ENCODE measurements at regions not wholly inside any gene's neighbourhood (a gene's known extent, or its start where the extent isn't known, plus 50 kb on each side); places are given as distances from the start of the nearest gene placed in this dataset.

DNA sequence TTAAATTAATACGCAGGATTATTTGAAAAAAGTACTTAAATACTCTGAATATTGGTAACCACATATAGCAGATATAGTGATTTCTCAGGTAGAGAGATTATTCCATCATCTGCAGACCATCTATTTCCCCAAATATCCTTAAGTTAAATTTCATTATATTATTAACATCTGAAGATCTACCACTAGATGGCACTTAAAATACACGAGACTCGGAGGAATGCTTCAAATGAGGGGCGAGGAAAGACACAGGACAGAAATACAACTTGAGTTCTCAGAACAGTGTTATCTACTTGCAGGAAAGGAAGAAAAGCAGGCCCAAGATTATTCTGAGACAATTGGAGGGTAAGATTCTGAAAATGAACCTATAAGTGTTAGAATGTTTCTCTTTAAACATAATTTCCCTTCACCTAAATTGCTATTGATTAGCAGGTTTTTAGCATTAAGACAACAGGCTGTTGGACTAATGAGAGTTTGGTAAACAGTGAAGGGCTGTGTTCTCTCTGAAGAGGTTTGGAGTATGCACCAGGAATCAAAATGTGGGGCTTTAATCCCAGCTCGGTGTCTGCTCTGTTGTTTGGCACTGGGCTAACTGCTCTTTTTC is 76.9 kb upstream of the GCFC2 start:
- Histone ChIP-seq H3K27ac (no peak overlapping the region), H3K27me3 (no peaks in the 10 kb centered on the region), H3K4me1 (ENCODE audit: control insufficient read depth in 1 of 2, insufficient read depth in 1 of 2, low read depth in 1 of 2, low read length in 1 of 2) (no peaks in the 10 kb centered on the region), H3K36me3 (no peaks in the 10 kb centered on the region), H3K4me3 (ENCODE audit: low read depth in 1 of 2, low read length in 1 of 2) (no peak overlapping the region), H3K9me3 (no peaks in the 10 kb centered on the region)
- TF ChIP-seq, protein P1, sequence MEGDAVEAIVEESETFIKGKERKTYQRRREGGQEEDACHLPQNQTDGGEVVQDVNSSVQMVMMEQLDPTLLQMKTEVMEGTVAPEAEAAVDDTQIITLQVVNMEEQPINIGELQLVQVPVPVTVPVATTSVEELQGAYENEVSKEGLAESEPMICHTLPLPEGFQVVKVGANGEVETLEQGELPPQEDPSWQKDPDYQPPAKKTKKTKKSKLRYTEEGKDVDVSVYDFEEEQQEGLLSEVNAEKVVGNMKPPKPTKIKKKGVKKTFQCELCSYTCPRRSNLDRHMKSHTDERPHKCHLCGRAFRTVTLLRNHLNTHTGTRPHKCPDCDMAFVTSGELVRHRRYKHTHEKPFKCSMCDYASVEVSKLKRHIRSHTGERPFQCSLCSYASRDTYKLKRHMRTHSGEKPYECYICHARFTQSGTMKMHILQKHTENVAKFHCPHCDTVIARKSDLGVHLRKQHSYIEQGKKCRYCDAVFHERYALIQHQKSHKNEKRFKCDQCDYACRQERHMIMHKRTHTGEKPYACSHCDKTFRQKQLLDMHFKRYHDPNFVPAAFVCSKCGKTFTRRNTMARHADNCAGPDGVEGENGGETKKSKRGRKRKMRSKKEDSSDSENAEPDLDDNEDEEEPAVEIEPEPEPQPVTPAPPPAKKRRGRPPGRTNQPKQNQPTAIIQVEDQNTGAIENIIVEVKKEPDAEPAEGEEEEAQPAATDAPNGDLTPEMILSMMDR (IDR thresholded peaks at IDR 0.05): no peak

DNA sequence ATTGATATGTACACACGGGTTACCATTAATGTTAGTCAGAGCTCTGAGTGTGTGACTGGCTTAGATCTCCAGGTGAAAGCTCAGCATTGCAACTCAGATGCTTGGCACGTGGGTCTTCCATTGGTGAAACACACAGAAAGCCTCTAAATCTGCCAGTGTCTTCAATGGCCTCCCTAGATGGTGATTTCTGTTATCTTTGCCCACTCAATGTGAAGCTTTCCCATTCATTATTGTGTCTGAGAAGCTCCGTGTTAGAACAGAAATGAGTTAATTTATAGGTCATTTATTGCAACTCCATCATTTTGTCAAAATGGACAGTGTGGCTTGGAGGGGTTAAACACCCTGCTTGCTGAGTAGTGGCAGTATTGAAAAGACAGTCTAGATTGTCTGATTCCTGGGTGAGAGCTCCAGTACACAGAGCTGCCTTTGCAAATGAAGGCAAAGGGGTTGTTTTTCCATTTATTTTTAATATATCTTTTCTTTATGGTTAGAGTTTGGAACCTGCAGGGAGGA is 64.7 kb upstream of the GCFC2 start:
- H3K36me3 ChIP-seq: no peaks in the 10 kb centered on the region
- H3K4me3 ChIP-seq (ENCODE audit: low read depth in 1 of 2, low read length in 1 of 2): no peak overlapping the region
- TF ChIP-seq, protein P1 (IDR thresholded peaks at IDR 0.05): no peak
- H3K27ac ChIP-seq: no peak overlapping the region
- no peaks in the 10 kb centered on the region for H3K9me3 ChIP-seq
- H3K4me1 ChIP-seq (ENCODE audit: control insufficient read depth in 1 of 2, insufficient read depth in 1 of 2, low read depth in 1 of 2, low read length in 1 of 2): no peaks in the 10 kb centered on the region
- H3K27me3 ChIP-seq: peaks cover 5% of the 10 kb centered on the region

DNA sequence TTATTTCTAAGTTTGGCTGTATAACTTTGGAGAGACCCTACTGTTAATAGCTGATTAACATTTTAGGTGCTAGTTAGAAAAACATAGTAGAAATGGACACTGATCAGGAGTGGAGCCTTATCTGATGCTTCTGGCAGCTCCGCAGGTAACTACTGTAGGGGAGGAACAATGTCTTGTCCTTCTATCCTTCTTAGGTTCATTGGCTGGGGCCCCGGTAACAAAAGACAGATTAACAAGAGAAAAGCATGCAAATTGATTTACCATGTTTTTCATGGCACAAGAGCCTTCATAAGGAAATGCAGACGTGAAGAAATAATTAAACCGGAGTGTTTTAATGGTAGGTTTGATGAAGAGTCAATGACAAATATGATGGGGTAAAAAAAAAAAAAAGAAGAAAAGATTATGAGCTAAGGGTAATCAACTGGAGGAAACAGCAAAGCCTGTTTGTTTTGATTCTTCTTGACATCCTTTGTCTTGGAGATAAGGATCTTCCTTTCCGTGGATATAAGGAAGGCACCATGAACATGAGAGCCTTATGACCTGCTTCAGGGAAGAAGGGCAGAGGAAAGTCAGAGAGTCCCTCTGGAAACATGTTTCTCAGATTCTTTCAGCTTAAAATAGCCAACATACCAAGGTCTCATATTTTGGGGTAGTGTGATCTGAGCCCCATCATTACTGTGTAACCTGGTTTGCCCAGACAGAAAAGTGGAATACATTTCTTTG is 62.4 kb upstream of the GCFC2 start:
- H3K4me3 ChIP-seq (ENCODE audit: low read depth in 1 of 2, low read length in 1 of 2): no peak overlapping the region
- H3K27ac ChIP-seq: no peak overlapping the region
- H3K36me3 ChIP-seq: no peaks in the 10 kb centered on the region
- H3K27me3 ChIP-seq: peaks cover 5% of the 10 kb centered on the region
- TF ChIP-seq, protein P1 (IDR thresholded peaks at IDR 0.05): no peak
- H3K4me1 ChIP-seq (ENCODE audit: control insufficient read depth in 1 of 2, insufficient read depth in 1 of 2, low read depth in 1 of 2, low read length in 1 of 2): no peaks in the 10 kb centered on the region
- H3K9me3 ChIP-seq: no peaks in the 10 kb centered on the region

DNA sequence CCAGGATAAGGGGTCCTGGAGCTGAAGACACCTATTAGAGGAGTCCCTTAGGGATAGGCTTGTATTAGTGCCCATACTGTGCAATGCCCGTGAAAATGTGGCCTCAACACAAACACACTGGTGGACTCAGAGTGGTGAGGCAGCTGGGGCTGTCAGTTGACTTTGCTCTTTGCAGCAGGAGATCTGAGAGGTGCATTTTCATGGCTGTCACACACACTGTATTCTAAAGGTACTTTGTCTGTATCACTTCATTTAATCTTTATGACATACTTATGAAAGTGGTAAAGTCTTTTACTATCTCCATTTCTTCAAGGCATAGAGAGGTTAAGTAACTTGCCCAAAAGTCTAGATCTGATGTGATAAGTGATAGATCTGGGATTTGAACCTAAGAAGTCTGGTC is 55.1 kb upstream of the GCFC2 start:
- H3K4me1 ChIP-seq (ENCODE audit: control insufficient read depth in 1 of 2, insufficient read depth in 1 of 2, low read depth in 1 of 2, low read length in 1 of 2): no peaks in the 10 kb centered on the region
- H3K4me3 ChIP-seq (ENCODE audit: low read depth in 1 of 2, low read length in 1 of 2): no peak overlapping the region
- TF ChIP-seq, protein P1 (IDR thresholded peaks at IDR 0.05): no peak
- no peak overlapping the region for H3K27ac ChIP-seq
- no peaks in the 10 kb centered on the region for H3K9me3 ChIP-seq
- H3K27me3 ChIP-seq: no peaks in the 10 kb centered on the region
- no peaks in the 10 kb centered on the region for H3K36me3 ChIP-seq

DNA sequence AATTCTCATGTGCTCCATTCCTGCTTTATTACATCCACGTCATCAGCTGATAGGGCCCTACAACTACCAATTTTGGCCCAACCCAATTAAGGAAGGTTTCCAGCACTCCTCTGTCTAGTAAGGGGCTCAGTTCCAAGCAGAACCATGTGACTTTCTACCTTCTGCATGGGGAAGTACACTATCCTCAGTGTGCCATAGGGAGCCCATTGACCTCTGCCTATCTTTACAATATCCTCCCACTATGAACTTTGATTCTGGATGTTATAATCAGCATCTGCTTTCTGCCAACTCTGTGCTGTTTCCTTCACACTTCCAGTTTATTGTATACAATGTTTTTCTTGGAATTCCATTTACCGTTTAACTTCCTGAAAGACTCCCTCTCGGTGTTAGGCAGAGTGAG is 53.9 kb upstream of the GCFC2 start:
- Histone ChIP-seq H3K9me3 (no peaks in the 10 kb centered on the region), H3K27me3 (no peaks in the 10 kb centered on the region), H3K4me3 (ENCODE audit: low read depth in 1 of 2, low read length in 1 of 2) (no peak overlapping the region), H3K4me1 (ENCODE audit: control insufficient read depth in 1 of 2, insufficient read depth in 1 of 2, low read depth in 1 of 2, low read length in 1 of 2) (no peaks in the 10 kb centered on the region), H3K36me3 (no peaks in the 10 kb centered on the region), H3K27ac (no peak overlapping the region)
- TF ChIP-seq, protein P1 (IDR thresholded peaks at IDR 0.05): no peak

Measured in neutrophil (primary cell).